ENCODE measurements at regions not wholly inside any gene's neighbourhood (a gene's known extent, or its start where the extent isn't known, plus 50 kb on each side); places are given as distances from the start of the nearest gene placed in this dataset.

GRCh38 chr16:13791095-13791494 is 128.9 kb upstream of the ERCC4 start:
- ATAC-seq (ENCODE audit: low FRiP score) (no peak), DNase-seq (ENCODE audit: low spot score) (no peak)

GRCh38 chr16:13793841-13794409 is 126.0 kb upstream of the ERCC4 start:
- DNase-seq (ENCODE audit: low spot score) (no peak), ATAC-seq (ENCODE audit: low FRiP score) (no peak)
- no peak for TF ChIP-seq CTCF (IDR thresholded peaks at IDR 0.05)

More at GRCh38 chr16:13791095-13791494, 128.9 kb upstream of the ERCC4 start:
- TF ChIP-seq CTCF (IDR thresholded peaks at IDR 0.05), result no peak

- DNase-seq (ENCODE audit: low spot score) (no peak), ATAC-seq (ENCODE audit: low FRiP score) (no peak)
- TF ChIP-seq CTCF (IDR thresholded peaks at IDR 0.05), result no peak
Observed at GRCh38 chr16:13795131-13795530, 124.8 kb upstream of the ERCC4 start.

- no peak for TF ChIP-seq CTCF (IDR thresholded peaks at IDR 0.05)
- no peak for ATAC-seq (ENCODE audit: low FRiP score)
- DNase-seq (ENCODE audit: low spot score), result no peak
Observed at GRCh38 chr16:13797718-13798117, 122.2 kb upstream of the ERCC4 start.

- ATAC-seq (ENCODE audit: low FRiP score) (no peak), DNase-seq (ENCODE audit: low spot score) (no peak)
- no peak for TF ChIP-seq CTCF (IDR thresholded peaks at IDR 0.05)
Observed at GRCh38 chr16:13798211-13798610, 121.7 kb upstream of the ERCC4 start.

GRCh38 chr16:13803974-13804373 is 116.0 kb upstream of the ERCC4 start:
- ATAC-seq (ENCODE audit: low FRiP score) (no peak), DNase-seq (ENCODE audit: low spot score) (no peak)
- TF ChIP-seq CTCF (IDR thresholded peaks at IDR 0.05), result no peak

- no peak for ATAC-seq (ENCODE audit: low FRiP score)
- no peak for TF ChIP-seq CTCF (IDR thresholded peaks at IDR 0.05)
Observed at GRCh38 chr16:13805951-13806350, 114.0 kb upstream of the ERCC4 start.

More at GRCh38 chr16:13805951-13806350, 114.0 kb upstream of the ERCC4 start:
- no peak for DNase-seq (ENCODE audit: low spot score)
